ENCODE measurements at regions not wholly inside any gene's neighbourhood (a gene's known extent, or its start where the extent isn't known, plus 50 kb on each side); places are given as distances from the start of the nearest gene placed in this dataset.

- Histone ChIP-seq H3K36me3 (ENCODE audit: control insufficient read depth, insufficient read depth, low read length) (no peaks in the 10 kb centered on the region), H3K27me3 (ENCODE audit: control insufficient read depth, insufficient read depth, low read length) (peaks cover 3% of the 10 kb centered on the region), H3K4me3 (ENCODE audit: low read depth, low read length) (no peak overlapping the region)
- DNase-seq (ENCODE audit: low read depth), result no peak
- ChIA-PET POLR2A (no interaction called here), CTCF (interaction anchor here (1.4 kb wide), 1 partner anchor 9 kb away, joined by 3 read pairs; no protein-coding TSS in a partner anchor)
- TF ChIP-seq, protein P1, sequence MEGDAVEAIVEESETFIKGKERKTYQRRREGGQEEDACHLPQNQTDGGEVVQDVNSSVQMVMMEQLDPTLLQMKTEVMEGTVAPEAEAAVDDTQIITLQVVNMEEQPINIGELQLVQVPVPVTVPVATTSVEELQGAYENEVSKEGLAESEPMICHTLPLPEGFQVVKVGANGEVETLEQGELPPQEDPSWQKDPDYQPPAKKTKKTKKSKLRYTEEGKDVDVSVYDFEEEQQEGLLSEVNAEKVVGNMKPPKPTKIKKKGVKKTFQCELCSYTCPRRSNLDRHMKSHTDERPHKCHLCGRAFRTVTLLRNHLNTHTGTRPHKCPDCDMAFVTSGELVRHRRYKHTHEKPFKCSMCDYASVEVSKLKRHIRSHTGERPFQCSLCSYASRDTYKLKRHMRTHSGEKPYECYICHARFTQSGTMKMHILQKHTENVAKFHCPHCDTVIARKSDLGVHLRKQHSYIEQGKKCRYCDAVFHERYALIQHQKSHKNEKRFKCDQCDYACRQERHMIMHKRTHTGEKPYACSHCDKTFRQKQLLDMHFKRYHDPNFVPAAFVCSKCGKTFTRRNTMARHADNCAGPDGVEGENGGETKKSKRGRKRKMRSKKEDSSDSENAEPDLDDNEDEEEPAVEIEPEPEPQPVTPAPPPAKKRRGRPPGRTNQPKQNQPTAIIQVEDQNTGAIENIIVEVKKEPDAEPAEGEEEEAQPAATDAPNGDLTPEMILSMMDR (IDR thresholded peaks at IDR 0.05; ENCODE audit: insufficient read depth, low read depth, low read length), result no peak
Measured at GRCh38 chr4:152095701-152096070, 334.9 kb upstream of the GATB start.

GRCh38 chr4:152094970-152095700 is 334.3 kb upstream of the GATB start:
- TF ChIP-seq, protein P1 (IDR thresholded peaks at IDR 0.05; ENCODE audit: insufficient read depth, low read depth, low read length), result no peak
- ChIA-PET POLR2A (no interaction called here), CTCF (interaction anchor here (1.4 kb wide), 1 partner anchor 10 kb away, joined by 3 read pairs; no protein-coding TSS in a partner anchor)
- Histone ChIP-seq H3K36me3 (ENCODE audit: control insufficient read depth, insufficient read depth, low read length) (no peaks in the 10 kb centered on the region), H3K27me3 (ENCODE audit: control insufficient read depth, insufficient read depth, low read length) (peaks cover 3% of the 10 kb centered on the region), H3K4me3 (ENCODE audit: low read depth, low read length) (no peak overlapping the region)
- no peak for DNase-seq (ENCODE audit: low read depth)

DNA sequence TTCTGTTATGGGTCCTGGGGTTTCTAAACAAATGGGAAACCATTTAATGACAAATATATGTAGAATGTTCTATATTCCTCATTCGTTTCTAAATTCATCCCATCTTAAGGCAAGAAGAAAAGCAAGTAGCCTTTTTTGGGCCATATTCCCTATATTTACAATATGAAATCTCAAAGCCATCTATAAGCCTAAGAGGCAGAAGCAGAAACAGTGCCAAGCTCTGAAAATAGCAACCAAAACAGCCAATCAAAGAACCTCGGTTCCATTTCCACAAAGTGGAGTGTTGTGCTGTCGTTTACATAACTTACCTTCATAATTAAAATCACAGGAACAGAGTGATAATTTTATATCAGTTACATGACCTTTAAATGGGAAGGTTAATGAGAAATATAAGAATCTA is 330.6 kb upstream of the GATB start:
- Histone ChIP-seq H3K36me3 (ENCODE audit: control insufficient read depth, insufficient read depth, low read length) (no peaks in the 10 kb centered on the region), H3K4me3 (ENCODE audit: low read depth, low read length) (no peak overlapping the region), H3K27me3 (ENCODE audit: control insufficient read depth, insufficient read depth, low read length) (peaks cover 8% of the 10 kb centered on the region)
- TF ChIP-seq, protein P1 (IDR thresholded peaks at IDR 0.05; ENCODE audit: insufficient read depth, low read depth, low read length), result no peak
- DNase-seq (ENCODE audit: low read depth), result no peak
- ChIA-PET POLR2A (no interaction called here), CTCF (interaction anchor here (0.9 kb wide), 1 partner anchor 11 kb away, joined by 5 read pairs; no protein-coding TSS in a partner anchor)

- Histone ChIP-seq H3K36me3 (ENCODE audit: control insufficient read depth, insufficient read depth, low read length) (no peaks in the 10 kb centered on the region), H3K27me3 (ENCODE audit: control insufficient read depth, insufficient read depth, low read length) (peaks cover 8% of the 10 kb centered on the region), H3K4me3 (ENCODE audit: low read depth, low read length) (no peak overlapping the region)
- POLR2A ChIA-PET, result no interaction called here
- TF ChIP-seq, protein P1 (IDR thresholded peaks at IDR 0.05; ENCODE audit: insufficient read depth, low read depth, low read length), result no peak
- CTCF ChIA-PET, result interaction anchor here (0.9 kb wide), 1 partner anchor 12 kb away, joined by 5 read pairs; no protein-coding TSS in a partner anchor
- no peak for DNase-seq (ENCODE audit: low read depth)
Measured at GRCh38 chr4:152090543-152090942, 329.7 kb upstream of the GATB start.

GRCh38 chr4:152089584-152089983 is 328.8 kb upstream of the GATB start:
- TF ChIP-seq, protein P1 (IDR thresholded peaks at IDR 0.05; ENCODE audit: insufficient read depth, low read depth, low read length), result no peak
- CTCF ChIA-PET, result no interaction called here
- no peak for DNase-seq (ENCODE audit: low read depth)
- Histone ChIP-seq H3K27me3 (ENCODE audit: control insufficient read depth, insufficient read depth, low read length) (peaks cover 9% of the 10 kb centered on the region), H3K36me3 (ENCODE audit: control insufficient read depth, insufficient read depth, low read length) (no peaks in the 10 kb centered on the region), H3K4me3 (ENCODE audit: low read depth, low read length) (no peak overlapping the region)
- POLR2A ChIA-PET, result no interaction called here

Data from BJ (cell line).